Left lung (tissue), 4 donors: ENCODE measurements at regions not wholly inside any gene's neighbourhood (a gene's known extent, or its start where the extent isn't known, plus 50 kb on each side); places are given as distances from the start of the nearest gene placed in this dataset.

Experiments used
- ATAC-seq: fragments of 200-7000 bp; cut with Tn5 transposase; one replicate; pipeline ENCODE4 v1.9.1; 2020; ENCODE audit warnings: moderate library complexity
- DNase-seq, 4 donors: peaks; one replicate each; pipeline ENCODE4 v3.0.0-alpha.2; 2013 to 2020
- H3K27ac ChIP-seq, 2 donors: fragments of 200-600 bp; sonication (generic) in 1 of 2; one replicate each; pipeline versions ENCODE4 v1.5.0 to v1.8.0; 2020 to 2021
- H3K27me3 ChIP-seq, 2 donors: fragments of 200-600 bp; sonication (generic) in 1 of 2; one replicate each; pipeline versions ENCODE4 v1.5.0 to v1.8.0; 2020 to 2021
- H3K36me3 ChIP-seq, 2 donors: fragments of 200-600 bp; sonication (generic) in 1 of 2; one replicate each; pipeline versions ENCODE4 v1.5.0 to v1.8.0; 2020 to 2021
- H3K4me1 ChIP-seq, 2 donors: fragments of 200-600 bp; one replicate each; pipeline ENCODE4 v1.8.0; 2021
- H3K4me3 ChIP-seq, 2 donors: fragments of 200-600 bp; sonication (generic) in 1 of 2; one replicate each; pipeline versions ENCODE4 v1.5.0 to v1.8.0; 2020 to 2021; ENCODE audit warnings: mild to moderate bottlenecking in 1 of 2
- H3K9me3 ChIP-seq, 2 donors: fragments of 200-600 bp; sonication (generic) in 1 of 2; one replicate each; pipeline versions ENCODE4 v1.5.0 to v1.8.0; 2020 to 2021
- intact Hi-C, 2 donors: fragments of 100-400 bp; cut with DNase I; formaldehyde crosslinking; loops; one replicate each; pipeline versions ENCODE4 v1.11.2 to v1.14.2; 2022
- TF ChIP-seq, protein P1 (sequence below), 2 donors: fragments of 200-600 bp; sonication (generic) in 1 of 2; IDR thresholded peaks; one replicate each; pipeline versions ENCODE4 v1.5.0 to v1.8.0; 2021; ENCODE audit warnings: antibody characterized with exemption in 2 of 2
- donor health status: DM: no; HTN: yes; CAD: no.
- donor health status: DM: no; HTN: no; CAD: no.

DNA sequence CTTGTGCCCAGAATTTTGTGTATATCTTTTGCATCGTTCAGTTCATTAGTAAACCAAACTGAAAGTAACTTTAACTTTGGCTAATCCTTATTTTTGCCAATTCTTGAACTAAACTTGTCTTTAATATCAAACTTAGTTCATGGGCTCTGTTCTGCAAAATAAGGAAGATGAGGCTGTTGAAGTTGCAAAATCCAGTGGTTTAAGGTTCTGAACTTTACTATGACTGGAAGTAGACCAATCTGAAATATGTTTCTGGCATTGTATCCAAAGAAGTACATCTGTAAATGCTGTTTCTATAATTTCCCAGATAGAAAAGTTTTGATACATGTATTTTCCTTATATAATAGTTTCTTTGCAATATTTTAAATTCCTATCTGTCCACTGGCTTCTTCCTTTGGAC lies 238.1 kb downstream of the CETN3 start:
- Histone ChIP-seq H3K4me3 (no peak overlapping the region), H3K9me3 (peaks cover 0 to 2% of the 10 kb centered on the region in 2 donors), H3K4me1 (no peaks in the 10 kb centered on the region), H3K27ac (no peak overlapping the region), H3K27me3 (no peaks in the 10 kb centered on the region), H3K36me3 (no peaks in the 10 kb centered on the region)
- DNase-seq (no peak), ATAC-seq (no peak)
- intact Hi-C loops: no loop called here
- TF ChIP-seq, protein P1, sequence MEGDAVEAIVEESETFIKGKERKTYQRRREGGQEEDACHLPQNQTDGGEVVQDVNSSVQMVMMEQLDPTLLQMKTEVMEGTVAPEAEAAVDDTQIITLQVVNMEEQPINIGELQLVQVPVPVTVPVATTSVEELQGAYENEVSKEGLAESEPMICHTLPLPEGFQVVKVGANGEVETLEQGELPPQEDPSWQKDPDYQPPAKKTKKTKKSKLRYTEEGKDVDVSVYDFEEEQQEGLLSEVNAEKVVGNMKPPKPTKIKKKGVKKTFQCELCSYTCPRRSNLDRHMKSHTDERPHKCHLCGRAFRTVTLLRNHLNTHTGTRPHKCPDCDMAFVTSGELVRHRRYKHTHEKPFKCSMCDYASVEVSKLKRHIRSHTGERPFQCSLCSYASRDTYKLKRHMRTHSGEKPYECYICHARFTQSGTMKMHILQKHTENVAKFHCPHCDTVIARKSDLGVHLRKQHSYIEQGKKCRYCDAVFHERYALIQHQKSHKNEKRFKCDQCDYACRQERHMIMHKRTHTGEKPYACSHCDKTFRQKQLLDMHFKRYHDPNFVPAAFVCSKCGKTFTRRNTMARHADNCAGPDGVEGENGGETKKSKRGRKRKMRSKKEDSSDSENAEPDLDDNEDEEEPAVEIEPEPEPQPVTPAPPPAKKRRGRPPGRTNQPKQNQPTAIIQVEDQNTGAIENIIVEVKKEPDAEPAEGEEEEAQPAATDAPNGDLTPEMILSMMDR (IDR thresholded peaks at IDR 0.05): no peak

DNA sequence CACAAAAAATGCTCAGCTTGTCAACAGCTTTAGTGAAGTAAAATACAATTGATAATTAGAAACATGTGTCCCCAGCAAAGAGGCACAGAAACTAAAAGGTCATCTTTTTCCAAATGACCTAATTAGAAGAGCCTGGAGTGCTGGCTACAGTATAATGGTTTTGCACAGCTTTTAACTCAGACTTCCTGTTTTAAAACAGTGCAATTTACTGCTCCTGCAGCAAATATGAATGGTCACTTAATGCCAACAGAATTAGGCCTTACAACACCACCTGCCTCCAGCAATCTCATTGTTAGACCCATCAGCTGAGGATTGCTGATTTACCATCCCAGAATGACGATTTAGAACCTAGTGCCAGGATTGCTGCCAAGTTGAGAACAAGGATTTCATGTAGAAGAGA lies 239.3 kb downstream of the CETN3 start:
- no peak overlapping the region for H3K27ac ChIP-seq
- DNase-seq (no peak), ATAC-seq (peak; percentile 32)
- H3K4me1 ChIP-seq: no peaks in the 10 kb centered on the region
- no peak overlapping the region for H3K4me3 ChIP-seq
- no peaks in the 10 kb centered on the region for H3K9me3 ChIP-seq
- H3K27me3 ChIP-seq: no peaks in the 10 kb centered on the region
- intact Hi-C loops: no loop called here
- no peaks in the 10 kb centered on the region for H3K36me3 ChIP-seq
- TF ChIP-seq, protein P1 (IDR thresholded peaks at IDR 0.05): no peak

DNA sequence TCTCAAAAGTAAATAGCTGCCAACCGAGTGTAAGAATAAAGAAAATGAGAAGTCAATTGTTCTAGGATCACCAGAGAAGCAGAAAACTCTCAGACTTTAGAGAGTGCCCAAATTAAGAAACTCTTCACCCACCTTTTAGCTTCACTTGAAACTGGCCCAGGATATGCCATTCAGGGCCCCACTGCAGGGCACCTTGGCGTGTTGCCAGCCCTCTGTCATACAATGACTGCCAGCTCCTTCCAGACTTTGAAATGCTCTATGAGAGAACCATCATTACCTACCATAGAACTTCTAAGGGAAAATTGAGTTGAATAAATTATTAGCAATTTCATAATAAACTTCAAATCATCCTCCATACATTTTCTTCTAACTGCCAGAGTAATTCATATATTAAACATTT lies 240.5 kb downstream of the CETN3 start:
- intact Hi-C loops: no loop called here
- no peaks in the 10 kb centered on the region for H3K9me3 ChIP-seq
- no peak for DNase-seq
- H3K27ac ChIP-seq: no peak overlapping the region
- no peaks in the 10 kb centered on the region for H3K36me3 ChIP-seq
- no peaks in the 10 kb centered on the region for H3K27me3 ChIP-seq
- ATAC-seq: no peak
- no peak overlapping the region for H3K4me3 ChIP-seq
- TF ChIP-seq, protein P1 (IDR thresholded peaks at IDR 0.05): no peak
- no peaks in the 10 kb centered on the region for H3K4me1 ChIP-seq

DNA sequence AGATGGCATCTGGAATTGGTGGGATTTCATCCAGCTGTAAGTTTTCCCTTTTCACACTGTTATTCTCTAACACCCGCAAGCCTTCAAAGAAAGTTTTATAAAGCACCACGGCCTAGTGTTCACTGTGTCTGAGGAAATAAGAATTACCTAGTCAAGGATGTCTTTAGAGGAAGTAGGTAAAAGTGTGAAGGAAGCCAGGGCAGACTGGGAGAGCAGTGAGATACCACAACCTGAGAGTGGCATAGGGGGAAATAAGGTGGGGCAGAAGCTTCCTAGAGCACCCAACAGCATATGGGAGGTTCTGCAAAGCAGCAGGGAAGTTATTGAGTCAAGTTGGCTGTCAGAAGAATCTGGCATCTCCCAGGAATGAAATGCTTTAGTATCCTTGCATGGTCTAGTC lies 241.2 kb downstream of the CETN3 start:
- H3K27ac ChIP-seq: no peak overlapping the region
- ATAC-seq (no peak), DNase-seq (no peak)
- no peak overlapping the region for H3K4me3 ChIP-seq
- no peaks in the 10 kb centered on the region for H3K9me3 ChIP-seq
- no peaks in the 10 kb centered on the region for H3K36me3 ChIP-seq
- no peaks in the 10 kb centered on the region for H3K27me3 ChIP-seq
- TF ChIP-seq, protein P1 (IDR thresholded peaks at IDR 0.05): no peak
- no peaks in the 10 kb centered on the region for H3K4me1 ChIP-seq
- intact Hi-C loops: no loop called here

DNA sequence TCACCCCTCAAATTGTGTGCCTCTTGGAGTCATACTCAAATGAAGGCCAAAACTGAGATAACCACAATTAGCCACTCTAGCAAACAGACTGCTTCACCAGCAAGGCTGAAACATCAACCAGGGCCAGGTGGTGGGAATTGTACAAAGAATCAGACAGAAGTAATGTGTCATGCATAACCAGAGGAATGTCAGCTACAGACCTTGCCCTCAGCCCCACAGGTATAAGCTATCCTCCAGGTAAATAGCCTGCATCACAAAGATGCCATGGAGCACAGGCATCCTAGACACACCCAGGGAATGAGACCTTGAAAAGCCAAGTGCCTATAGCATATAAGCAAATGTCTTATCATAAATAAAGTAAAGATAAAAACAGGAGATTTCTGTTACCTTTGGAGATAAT lies 242.7 kb downstream of the CETN3 start:
- ATAC-seq: no peak
- TF ChIP-seq, protein P1 (IDR thresholded peaks at IDR 0.05): no peak
- Histone ChIP-seq H3K36me3 (no peaks in the 10 kb centered on the region), H3K4me3 (no peak overlapping the region), H3K4me1 (no peaks in the 10 kb centered on the region), H3K9me3 (no peaks in the 10 kb centered on the region), H3K27ac (no peak overlapping the region), H3K27me3 (no peaks in the 10 kb centered on the region)
- no peak for DNase-seq
- intact Hi-C loops: no loop called here
